HG03280 (cell line): ENCODE measurements at regions not wholly inside any gene's neighbourhood (a gene's known extent, or its start where the extent isn't known, plus 50 kb on each side); places are given as distances from the start of the nearest gene placed in this dataset.

ENCODE experiments used
- ATAC-seq: cut with Tn5 transposase; IDR thresholded peaks from one replicate; pipeline ENCODE4 v1.9.1; 2021; ENCODE audit warnings: mild to moderate bottlenecking, moderate library complexity; ENCODE audit not compliant: unreplicated experiment

DNA sequence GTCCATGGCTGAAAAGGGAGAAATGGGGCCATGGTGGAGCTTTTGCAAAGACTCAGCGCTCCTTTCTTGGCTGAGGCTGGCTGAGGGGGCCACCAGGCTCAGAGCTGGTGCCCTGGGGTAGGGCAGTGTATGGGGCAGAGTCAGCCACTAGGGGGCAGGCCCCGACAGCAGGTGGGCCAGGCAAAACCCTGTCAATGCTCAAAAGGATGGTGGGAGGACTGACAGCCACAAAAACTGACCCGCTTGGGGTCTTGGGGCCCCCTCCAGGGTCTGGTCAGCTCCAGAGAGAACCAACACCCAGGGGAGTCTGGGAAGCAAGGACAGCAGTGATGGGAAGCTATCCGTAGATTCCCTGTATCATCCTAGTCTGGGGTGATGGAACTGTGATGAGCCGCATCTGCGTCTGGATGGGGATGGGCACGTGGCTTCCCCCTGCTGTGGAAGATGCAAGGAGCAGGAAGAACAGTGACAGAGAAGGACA, 306.9 kb downstream of the DHX35 start:
- no peak for ATAC-seq

GRCh38 chr20:39268491-39268951, 306.4 kb downstream of the DHX35 start:
- no peak for ATAC-seq

GRCh38 chr20:39266989-39267388, 304.8 kb downstream of the DHX35 start:
- ATAC-seq: no peak

- peak; percentile 48 for ATAC-seq
Measured at GRCh38 chr20:39264506-39265172, 302.5 kb downstream of the DHX35 start.

- no peak for ATAC-seq
Measured at GRCh38 chr20:39263076-39263475, 300.9 kb downstream of the DHX35 start.

GRCh38 chr20:39259808-39260207, 297.7 kb downstream of the DHX35 start:
- ATAC-seq: no peak

DNA sequence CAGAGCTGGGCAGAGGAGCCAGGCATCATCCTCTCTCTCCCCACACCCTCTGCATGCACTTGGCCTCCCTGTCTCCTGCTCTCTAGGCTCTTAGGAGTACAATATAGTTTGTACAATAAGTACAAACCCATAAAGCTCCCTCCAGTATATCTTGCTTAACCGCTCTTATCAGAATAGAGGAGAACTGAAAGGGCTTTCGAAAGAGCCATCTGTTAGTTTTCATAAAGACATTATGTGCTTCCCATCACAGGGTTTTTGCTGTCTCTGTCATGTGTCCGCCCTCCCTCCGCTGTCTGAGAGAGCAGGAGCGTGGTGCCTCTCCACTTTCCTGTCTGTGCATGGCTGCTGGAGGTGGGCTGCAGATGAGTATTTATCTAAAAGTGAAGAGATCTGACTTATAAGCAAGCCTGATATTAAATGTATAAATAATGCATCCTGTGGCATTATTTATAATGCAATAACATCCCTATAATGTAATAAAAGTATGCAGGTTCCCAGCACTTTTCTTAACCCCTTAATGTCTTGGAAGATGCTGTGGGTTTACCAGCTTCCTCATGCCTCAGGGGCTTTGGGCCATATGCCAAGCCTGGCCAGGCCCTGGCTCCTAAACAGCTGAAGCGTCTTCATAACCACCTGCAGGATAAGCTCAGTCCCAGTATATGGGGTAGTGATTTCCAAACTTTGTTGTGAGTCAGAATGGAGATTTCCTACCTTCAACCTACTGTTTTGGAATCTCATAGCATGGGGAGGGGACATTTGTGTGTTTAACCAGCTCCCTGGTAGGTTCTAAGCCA, 297.1 kb downstream of the DHX35 start:
- ATAC-seq: no peak

GRCh38 chr20:39258253-39258652, 296.1 kb downstream of the DHX35 start:
- ATAC-seq: no peak

DNA sequence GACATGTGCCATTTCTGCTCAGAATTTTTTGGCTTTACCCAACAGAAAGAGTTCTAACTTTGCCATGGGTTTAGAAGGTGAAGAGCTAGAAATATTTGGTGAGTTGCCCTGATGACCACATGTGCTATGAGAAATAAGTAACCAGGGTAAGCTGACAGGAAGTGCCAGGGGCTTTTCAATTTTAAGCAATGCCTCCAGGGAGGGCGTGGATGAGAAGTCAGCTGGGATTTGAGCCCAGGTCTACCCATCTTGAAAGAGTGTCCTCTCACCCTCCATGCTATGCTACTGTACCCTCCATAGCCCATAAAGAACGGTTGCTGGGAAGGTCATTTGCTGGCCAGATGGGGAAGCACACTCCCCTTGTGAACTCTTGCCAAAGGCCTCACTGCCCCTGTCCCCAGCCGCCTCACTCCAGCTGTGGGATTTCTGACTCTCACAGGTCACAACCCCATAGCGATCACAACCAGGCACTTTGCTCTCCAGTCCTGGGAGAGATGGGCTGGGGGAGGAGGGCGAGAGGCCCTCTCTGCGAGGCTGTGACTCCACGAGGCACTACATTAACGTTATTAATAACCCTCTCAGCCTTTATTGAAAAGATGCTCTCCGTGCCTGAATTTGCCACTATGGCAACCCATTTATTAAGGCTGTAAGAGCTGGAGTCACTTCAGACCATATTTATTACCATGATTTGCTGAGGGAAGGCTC, 291.1 kb downstream of the DHX35 start:
- no peak for ATAC-seq

DNA sequence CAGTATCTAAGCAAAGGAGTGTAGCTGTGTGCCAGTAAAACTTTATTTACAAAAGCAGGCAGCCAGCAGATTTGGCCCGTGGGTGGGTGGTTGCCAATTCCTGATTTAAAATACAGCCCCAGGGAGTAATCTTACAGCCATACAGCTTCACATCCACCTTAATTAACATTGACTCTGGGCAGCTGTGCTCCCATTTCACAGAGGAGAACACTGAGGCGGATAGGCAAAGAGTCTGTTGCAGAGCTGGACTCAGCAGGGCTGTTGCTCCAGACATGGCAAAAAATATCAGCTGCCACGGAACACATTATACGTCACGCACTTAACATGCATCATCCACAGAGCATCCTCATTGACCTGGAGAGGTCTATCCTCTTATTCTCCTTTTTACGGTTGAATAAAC, 289.9 kb downstream of the DHX35 start:
- no peak for ATAC-seq

- no peak for ATAC-seq
Measured at GRCh38 chr20:39249798-39250197, 287.7 kb downstream of the DHX35 start.

DNA sequence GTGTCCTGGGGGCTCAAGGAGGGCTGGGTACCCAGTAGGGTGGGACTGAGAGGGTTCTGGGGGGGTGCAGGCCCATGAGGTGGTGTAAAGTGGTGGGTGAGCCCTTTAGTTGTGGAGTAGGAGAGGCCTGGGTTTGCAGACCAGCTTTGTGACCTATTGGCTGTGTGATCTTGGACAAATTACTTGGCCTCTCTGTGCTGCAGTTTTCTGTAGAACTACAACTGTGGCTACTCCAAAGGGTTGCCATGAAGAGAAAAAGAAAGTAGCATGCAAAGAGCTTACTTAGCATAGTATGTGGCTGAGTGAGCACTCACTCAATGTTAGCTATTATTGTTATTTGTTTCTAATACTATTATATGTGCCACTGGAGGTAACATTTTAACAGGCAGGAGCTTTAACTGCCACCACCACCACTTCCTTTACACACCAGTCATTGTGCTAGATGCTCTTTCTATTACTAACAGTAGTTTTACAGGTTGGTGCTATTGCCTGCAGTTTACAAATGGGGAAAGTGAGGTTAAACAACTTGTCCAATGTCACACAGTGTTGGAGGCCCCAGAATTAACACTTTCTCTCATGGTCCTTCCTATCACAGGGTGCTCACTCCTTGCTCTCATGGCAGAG, 286.8 kb downstream of the DHX35 start:
- ATAC-seq: no peak

DNA sequence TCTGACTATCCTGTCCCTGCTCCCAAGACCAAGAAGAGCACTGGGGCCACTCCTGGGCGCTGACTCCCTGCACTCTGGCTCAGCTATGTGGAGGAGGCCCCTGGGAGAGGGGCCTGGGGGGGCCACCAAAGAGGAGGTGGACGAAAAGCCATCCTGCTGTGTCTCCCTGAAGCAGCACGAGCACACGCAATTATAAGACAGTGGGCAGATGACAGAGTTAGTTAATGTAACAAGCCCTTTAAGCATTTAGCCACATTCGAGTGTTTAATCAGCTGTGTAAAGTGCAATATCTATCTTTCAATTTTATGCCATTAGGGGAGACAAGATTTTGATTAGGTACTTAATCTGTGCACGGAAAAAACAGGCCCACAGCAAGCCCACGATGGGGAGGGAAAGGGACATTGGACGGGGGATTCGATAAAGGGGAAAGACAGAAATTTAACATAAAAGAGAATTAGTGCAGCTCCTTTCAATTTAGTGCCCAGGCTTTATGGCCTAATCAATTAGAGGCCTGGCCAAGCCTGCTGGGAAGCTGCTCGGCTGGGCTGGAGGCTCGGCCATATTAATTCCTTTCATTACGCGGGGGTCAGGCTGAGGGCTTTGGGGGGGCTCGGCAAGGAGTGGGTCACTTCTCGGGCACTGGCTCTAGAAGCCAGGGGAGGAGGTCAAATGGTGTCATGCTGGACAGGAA, 286.2 kb downstream of the DHX35 start:
- no peak for ATAC-seq

- ATAC-seq: no peak
Measured at GRCh38 chr20:39246436-39246835, 284.3 kb downstream of the DHX35 start.

DNA sequence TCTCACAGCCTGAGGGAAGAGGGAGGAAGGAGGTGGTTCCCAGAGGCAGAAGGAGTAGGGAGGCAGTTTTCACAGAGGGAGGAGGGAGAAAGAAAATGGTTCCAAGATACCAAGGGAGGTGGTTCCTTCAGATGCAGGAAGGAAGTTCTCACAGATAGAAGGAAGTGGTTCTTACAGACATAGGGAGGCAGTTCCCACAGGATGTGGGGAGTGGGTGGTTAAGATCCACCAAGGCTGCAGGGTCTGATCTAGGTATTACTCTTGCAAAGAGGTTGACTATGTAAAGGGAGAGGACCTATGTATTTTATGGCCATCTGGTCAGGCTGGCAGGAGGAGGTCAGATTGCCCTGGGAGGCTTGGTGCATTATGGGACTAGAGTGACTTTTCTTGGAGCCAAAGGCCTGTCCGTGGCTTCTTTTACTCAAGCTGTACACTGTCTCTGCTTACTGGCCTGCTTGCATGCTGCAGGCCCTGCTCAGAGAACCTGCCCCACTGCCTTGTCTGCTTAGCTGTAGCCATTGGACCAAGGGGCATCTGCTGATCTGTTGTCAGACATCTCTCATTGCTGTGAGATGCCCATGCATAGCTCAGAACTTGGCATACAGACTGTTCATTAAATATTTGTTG, 283.7 kb downstream of the DHX35 start:
- no peak for ATAC-seq

DNA sequence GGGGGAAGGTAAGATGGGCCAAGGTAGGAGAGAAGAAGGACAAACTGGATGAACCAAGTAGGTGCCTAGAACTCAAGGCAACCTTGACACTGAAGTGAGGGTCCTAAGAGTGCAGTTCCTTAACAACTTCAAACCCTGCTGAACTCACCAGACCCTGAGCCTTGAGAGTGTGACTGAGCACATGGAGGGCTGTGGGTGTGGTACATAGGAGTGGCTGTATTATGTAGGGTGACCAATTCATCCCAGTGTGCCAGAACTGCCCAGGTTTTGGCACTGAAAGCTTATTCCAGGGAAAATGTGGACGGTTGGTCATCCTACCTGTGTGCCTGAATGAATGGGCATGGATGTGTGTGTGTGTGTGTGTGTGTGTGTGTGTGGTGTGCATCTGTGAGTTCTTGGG, 281.8 kb downstream of the DHX35 start:
- ATAC-seq: no peak

- ATAC-seq: no peak
Measured at GRCh38 chr20:39242614-39243013, 280.5 kb downstream of the DHX35 start.

- no peak for ATAC-seq
Measured at GRCh38 chr20:39234520-39235095, 272.5 kb downstream of the DHX35 start.

DNA sequence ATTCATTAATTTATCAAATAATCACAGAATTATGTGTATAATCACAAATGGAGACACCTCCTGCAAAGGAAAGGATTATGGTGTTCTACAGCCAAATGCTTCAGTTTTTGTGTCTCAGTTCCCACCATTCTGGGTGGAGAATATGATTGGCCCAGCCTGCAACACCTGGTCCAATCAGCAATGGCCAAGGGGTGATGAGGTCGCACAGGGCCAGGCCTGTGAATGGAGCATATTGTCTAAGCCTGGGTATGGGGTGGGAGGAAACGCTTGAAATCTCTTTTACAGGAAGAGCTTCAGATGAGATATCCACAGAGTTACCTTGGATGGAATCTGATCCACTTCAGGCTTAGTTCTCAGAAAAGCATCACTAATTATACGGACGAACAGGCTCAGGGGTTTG, 271.6 kb downstream of the DHX35 start:
- no peak for ATAC-seq

- ATAC-seq: no peak
Measured at GRCh38 chr20:39227416-39227815, 265.3 kb downstream of the DHX35 start.
